ENCODE measurements at regions not wholly inside any gene's neighbourhood (a gene's known extent, or its start where the extent isn't known, plus 50 kb on each side); places are given as distances from the start of the nearest gene placed in this dataset.

- TF ChIP-seq ATRX (CRISPR knock-in tag; IDR thresholded peaks at IDR 0.05; ENCODE audit: borderline replicate concordance) (no peak), CREM (IDR thresholded peaks at IDR 0.05) (no peak), CREM (CRISPR knock-in tag; IDR thresholded peaks at IDR 0.05) (no peak)
These were observed 487.0 kb downstream of the MTRR start (continued) for GRCh38 chr5:8355981-8356380.

- H3K9me3 ChIP-seq (ENCODE audit: low read length), result no peaks in the 10 kb centered on the region; the same call in none of the 2 replicates
- ATAC-seq, result no peak
- DNase-seq (ENCODE audit: low spot score), result no peak
- H3K27me3 ChIP-seq (ENCODE audit: control insufficient read depth in 1 of 2, insufficient read depth in 2 of 2, low read length in 2 of 2), result no peaks in the 10 kb centered on the region
- no TSS peak for BruUV-seq (replicated peaks)
- H3K79me2 ChIP-seq (ENCODE audit: insufficient read depth, low read length), result no peaks in the 10 kb centered on the region
- H3K27ac ChIP-seq (ENCODE audit: extremely low read length, insufficient read depth, low read length), result no peak overlapping the region
- intact Hi-C loops (cut with micrococcal nuclease; ENCODE audit: unreplicated experiment) (no loop called here), in situ Hi-C loops (cut with HindIII; ENCODE audit: extremely low pct_ligation_motif_present, low pct_unique_long_range_greater_than_20kb) (no loop called here)
- TF ChIP-seq TOPORS (CRISPR knock-in tag; IDR thresholded peaks at IDR 0.05) (no peak), SNRNP70 (IDR thresholded peaks at IDR 0.05; ENCODE audit: low read depth, low read length) (no peak), ZBTB21 (CRISPR knock-in tag; IDR thresholded peaks at IDR 0.05) (no peak), KLF15 (CRISPR knock-in tag; IDR thresholded peaks at IDR 0.05; ENCODE audit: borderline replicate concordance) (no peak), GATA4 (IDR thresholded peaks at IDR 0.05; ENCODE audit: borderline replicate concordance, low read depth) (no peak), RARG (CRISPR knock-in tag; IDR thresholded peaks at IDR 0.05; ENCODE audit: low read depth) (no peak), ZMAT5 (CRISPR knock-in tag; IDR thresholded peaks at IDR 0.05; ENCODE audit: borderline replicate concordance, low read depth) (no peak), ZSCAN12 (CRISPR knock-in tag; IDR thresholded peaks at IDR 0.05) (no peak), TFE3 (CRISPR knock-in tag; IDR thresholded peaks at IDR 0.05) (no peak), GMEB1 (CRISPR knock-in tag; IDR thresholded peaks at IDR 0.05; ENCODE audit: borderline replicate concordance) (no peak), CTCF (CRISPR knock-in tag; IDR thresholded peaks at IDR 0.05) (no peak), MIXL1 (CRISPR knock-in tag; IDR thresholded peaks at IDR 0.05) (no peak), LCORL (IDR thresholded peaks at IDR 0.05) (no peak), LCORL (CRISPR knock-in tag; IDR thresholded peaks at IDR 0.05) (no peak), HOXA7 (CRISPR knock-in tag; IDR thresholded peaks at IDR 0.05) (no peak)
- WGBS (ENCODE audit: low lambda C conversion rate), result 1% methylated on average over 2 of the region's 2 CpGs
- no peaks in the 10 kb centered on the region for H3K36me3 ChIP-seq (replicated peaks in 1 of 2; ENCODE audit: control insufficient read depth in 1 of 2, insufficient read depth in 2 of 2, low read length in 2 of 2)
- no peak overlapping the region for H3K4me3 ChIP-seq (replicated peaks in 1 of 3; ENCODE audit: insufficient read depth in 1 of 3, low read depth in 2 of 3, low read length in 3 of 3)
- no peak overlapping the region for H3K4me2 ChIP-seq (ENCODE audit: low read depth, low read length)
- no peaks in the 10 kb centered on the region for H3K4me1 ChIP-seq (ENCODE audit: insufficient read depth, low read length)
- H4K20me1 ChIP-seq (ENCODE audit: insufficient read depth, low read length), result no peaks in the 10 kb centered on the region
- no peak for FAIRE-seq
- ChIA-PET CTCF (ENCODE audit: low intra/inter-chr PET ratio, low total read pairs) (no interaction called here), POLR2A (no interaction called here)
- no peak overlapping the region for H3K9ac ChIP-seq (ENCODE audit: insufficient read depth, low read depth, low read length)
- no peak overlapping the region for H2AFZ ChIP-seq (ENCODE audit: low read length)
These were observed 491.1 kb downstream of the MTRR start for GRCh38 chr5:8360012-8360411.
